H1 (cell line): ENCODE measurements at regions not wholly inside any gene's neighbourhood (a gene's known extent, or its start where the extent isn't known, plus 50 kb on each side); places are given as distances from the start of the nearest gene placed in this dataset.

Experiments
- ASH2L ChIP-seq: fragments of 200-600, 300-600 bp; sonication (generic); IDR thresholded peaks from one replicate; pipeline ENCODE4 v1.7.1; 2017; ENCODE audit warnings: low read length
- BCL11A ChIP-seq, 2 experiments: IDR thresholded peaks; one replicate each; pipeline ENCODE4 v1.6.1; 2011; ENCODE audit warnings: low read depth in 2 of 2, low read length in 2 of 2, mild to moderate bottlenecking in 2 of 2
- CBX5 ChIP-seq: fragments of 300-800, 300-1000 bp; sonication (generic); IDR thresholded peaks from 2 replicates; pipeline ENCODE4 v1.7.1; 2016; ENCODE audit warnings: antibody characterized with exemption, low read length, low read depth
- HDAC2 ChIP-seq, 2 experiments: fragments of 300-600 bp in 1 of 2; sonication (generic) in 1 of 2; IDR thresholded peaks; 2 replicates each; pipeline ENCODE4 v1.6.1; 2011 to 2012; ENCODE audit warnings: low read depth in 2 of 2, low read length in 2 of 2, mild to moderate bottlenecking in 2 of 2, moderate library complexity in 2 of 2, borderline replicate concordance in 1 of 2, inconsistent platforms in 1 of 2
- SAP30 ChIP-seq: fragments of 300-600 bp; sonication (generic); IDR thresholded peaks from 2 replicates; pipeline ENCODE4 v1.7.1; 2012; ENCODE audit warnings: low read length, moderate library complexity, mild to moderate bottlenecking, inconsistent platforms; ENCODE audit not compliant: insufficient read depth, insufficient replicate concordance
- SIN3A ChIP-seq, 2 experiments: IDR thresholded peaks in 1 of 2; conservative IDR thresholded peaks in 1 of 2; 2 replicates each; pipeline ENCODE4 v1.6.1; 2011 to 2012; ENCODE audit warnings: low read length in 2 of 2, improper control_type of control experiment in 1 of 2, low read depth in 1 of 2, mild to moderate bottlenecking in 1 of 2

GRCh38 chr20:54736421-54736820, 261.0 kb downstream of the DOK5 start (continued):
- TF ChIP-seq CBX5 = no peak
- no peak for TF ChIP-seq HDAC2 (IDR thresholded peaks at IDR 0.05; ENCODE audit: borderline replicate concordance in 1 of 2, low read depth in 2 of 2, low read length in 2 of 2)
- no peak for TF ChIP-seq SIN3A (conservative IDR thresholded peaks at IDR 0.05 in 1 of 2, IDR thresholded peaks at IDR 0.05 in 1 of 2; ENCODE audit: low read depth in 1 of 2, low read length in 2 of 2)
- TF ChIP-seq SAP30 = no peak
- TF ChIP-seq BCL11A (IDR thresholded peaks at IDR 0.05; ENCODE audit: low read depth in 2 of 2, low read length in 2 of 2) = no peak
- no peak for TF ChIP-seq ASH2L
- TF ChIP-seq, all 59 proteins: peak for 0
